ENCODE measurements at regions not wholly inside any gene's neighbourhood (a gene's known extent, or its start where the extent isn't known, plus 50 kb on each side); places are given as distances from the start of the nearest gene placed in this dataset.

DNA sequence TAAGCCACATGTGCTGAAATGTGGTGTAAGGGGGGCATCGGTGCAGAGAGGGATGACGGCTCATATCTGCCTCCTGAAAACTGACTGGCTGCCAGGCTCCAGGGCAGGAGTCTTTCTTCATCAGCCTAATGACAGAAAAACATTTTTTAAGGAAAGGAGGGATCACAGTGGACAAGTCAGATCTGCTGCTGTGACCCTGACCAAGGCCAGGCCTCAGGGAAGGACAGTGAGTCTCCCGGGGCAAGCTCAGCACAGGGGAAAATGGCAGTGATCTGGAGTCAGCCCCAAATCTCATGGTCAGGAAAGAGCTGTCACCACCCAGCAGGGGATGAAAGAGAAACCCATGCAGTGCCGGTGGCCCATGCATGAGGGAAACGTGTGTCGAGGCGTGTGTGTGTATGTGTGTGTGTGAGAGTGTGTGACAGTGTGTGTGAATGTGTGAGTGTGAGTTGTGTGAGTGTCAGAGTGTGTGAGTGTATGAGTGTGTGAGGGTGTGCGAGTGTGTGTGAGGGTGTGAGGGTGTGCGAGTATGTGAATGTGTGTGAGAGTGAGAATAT lies 134.5 kb downstream of the INHBB start:
- no peak overlapping the region for H3K4me3 Mint-ChIP-seq
- H3K36me3 Mint-ChIP-seq (ENCODE audit: low read depth) = no peaks in the 10 kb centered on the region
- ATAC-seq (ENCODE audit: low read depth) (no peak), DNase-seq (no peak)
- CTCF ChIA-PET = no interaction called here
- POLR2A ChIA-PET = no interaction called here
- H3K9me3 Mint-ChIP-seq = no peaks in the 10 kb centered on the region
- H3K27me3 Mint-ChIP-seq = no peaks in the 10 kb centered on the region
- intact Hi-C loops (cut with micrococcal nuclease) = no loop called here
- H3K27ac Mint-ChIP-seq = no peak overlapping the region
- TF ChIP-seq, protein P1, sequence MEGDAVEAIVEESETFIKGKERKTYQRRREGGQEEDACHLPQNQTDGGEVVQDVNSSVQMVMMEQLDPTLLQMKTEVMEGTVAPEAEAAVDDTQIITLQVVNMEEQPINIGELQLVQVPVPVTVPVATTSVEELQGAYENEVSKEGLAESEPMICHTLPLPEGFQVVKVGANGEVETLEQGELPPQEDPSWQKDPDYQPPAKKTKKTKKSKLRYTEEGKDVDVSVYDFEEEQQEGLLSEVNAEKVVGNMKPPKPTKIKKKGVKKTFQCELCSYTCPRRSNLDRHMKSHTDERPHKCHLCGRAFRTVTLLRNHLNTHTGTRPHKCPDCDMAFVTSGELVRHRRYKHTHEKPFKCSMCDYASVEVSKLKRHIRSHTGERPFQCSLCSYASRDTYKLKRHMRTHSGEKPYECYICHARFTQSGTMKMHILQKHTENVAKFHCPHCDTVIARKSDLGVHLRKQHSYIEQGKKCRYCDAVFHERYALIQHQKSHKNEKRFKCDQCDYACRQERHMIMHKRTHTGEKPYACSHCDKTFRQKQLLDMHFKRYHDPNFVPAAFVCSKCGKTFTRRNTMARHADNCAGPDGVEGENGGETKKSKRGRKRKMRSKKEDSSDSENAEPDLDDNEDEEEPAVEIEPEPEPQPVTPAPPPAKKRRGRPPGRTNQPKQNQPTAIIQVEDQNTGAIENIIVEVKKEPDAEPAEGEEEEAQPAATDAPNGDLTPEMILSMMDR (IDR thresholded peaks at IDR 0.05) = no peak
- no peaks in the 10 kb centered on the region for H3K4me1 Mint-ChIP-seq

DNA sequence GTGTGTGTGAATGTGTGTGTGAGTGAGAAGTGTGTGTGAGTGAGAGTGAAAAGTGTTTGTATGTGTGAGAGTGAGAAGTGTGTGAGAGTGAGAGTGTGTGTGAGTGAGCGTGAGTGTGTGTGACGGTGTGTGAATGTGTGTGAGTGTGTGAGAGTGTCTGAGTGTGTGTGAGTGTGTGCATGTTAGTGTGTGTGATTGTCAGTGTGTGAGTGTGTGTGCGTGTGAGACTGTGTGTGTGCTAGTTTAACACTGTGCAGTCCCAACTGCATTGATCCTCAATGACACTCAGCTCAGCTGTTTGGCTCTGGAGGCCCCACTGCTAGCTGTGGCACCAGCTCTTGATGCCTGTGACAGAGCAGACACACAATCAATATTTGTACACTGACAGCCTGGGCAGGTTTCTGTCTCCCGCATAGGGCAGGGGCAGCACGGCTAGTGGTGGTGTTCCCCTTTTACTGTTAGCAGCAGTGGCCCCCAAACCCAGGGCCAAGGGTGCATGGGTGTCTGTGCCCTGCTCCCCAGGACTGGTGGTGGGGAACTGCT lies 135.0 kb downstream of the INHBB start:
- H3K27me3 Mint-ChIP-seq = no peaks in the 10 kb centered on the region
- ATAC-seq (ENCODE audit: low read depth) = no peak
- intact Hi-C loops (cut with micrococcal nuclease) = no loop called here
- no peak for DNase-seq
- H3K36me3 Mint-ChIP-seq (ENCODE audit: low read depth) = no peaks in the 10 kb centered on the region
- H3K4me3 Mint-ChIP-seq = no peak overlapping the region
- no peaks in the 10 kb centered on the region for H3K9me3 Mint-ChIP-seq
- CTCF ChIA-PET = no interaction called here
- no peaks in the 10 kb centered on the region for H3K4me1 Mint-ChIP-seq
- POLR2A ChIA-PET = no interaction called here
- TF ChIP-seq, protein P1 (IDR thresholded peaks at IDR 0.05) = no peak
- H3K27ac Mint-ChIP-seq = no peak overlapping the region

DNA sequence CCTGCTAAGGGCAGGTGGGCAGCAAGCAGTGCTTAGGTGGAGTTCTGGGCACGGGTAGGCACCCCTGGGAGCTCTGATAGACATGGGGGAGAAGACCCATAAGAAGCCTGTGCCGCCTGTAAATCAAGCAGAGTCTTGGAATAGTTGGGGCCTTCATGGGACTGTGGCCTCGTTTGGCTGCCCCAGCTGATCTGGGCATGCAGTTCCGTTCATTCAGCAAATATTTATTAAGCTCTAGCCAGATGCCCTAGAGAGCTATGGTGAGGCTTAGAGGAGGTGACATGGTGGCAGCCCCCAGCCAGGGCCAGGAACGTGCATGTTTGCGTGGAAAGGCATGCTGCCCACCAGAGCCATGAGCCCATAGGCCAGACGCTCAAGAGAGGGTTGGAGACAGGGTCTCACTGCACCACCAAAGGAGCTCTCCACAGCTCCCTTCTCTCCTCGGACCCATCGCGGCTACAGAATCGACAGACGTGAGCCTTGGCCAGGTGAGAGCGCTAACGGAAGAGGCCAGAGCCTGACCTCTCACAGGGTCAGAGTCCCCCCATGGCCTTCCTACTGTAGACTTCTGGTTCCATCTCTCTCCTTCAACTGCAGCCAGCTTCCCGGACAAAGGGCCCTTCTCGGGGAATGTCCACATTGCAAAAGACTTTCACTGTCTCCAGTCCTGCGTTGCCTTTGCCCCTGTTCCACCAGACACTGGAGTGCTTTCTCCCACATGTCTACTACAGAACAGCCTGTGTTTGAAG lies 135.7 kb downstream of the INHBB start:
- no peaks in the 10 kb centered on the region for H3K9me3 Mint-ChIP-seq
- no peaks in the 10 kb centered on the region for H3K36me3 Mint-ChIP-seq (ENCODE audit: low read depth)
- intact Hi-C loops (cut with micrococcal nuclease) = no loop called here
- ATAC-seq (ENCODE audit: low read depth) (no peak), DNase-seq (no peak)
- no peak overlapping the region for H3K27ac Mint-ChIP-seq
- no peaks in the 10 kb centered on the region for H3K4me1 Mint-ChIP-seq
- TF ChIP-seq, protein P1 (IDR thresholded peaks at IDR 0.05) = no peak
- ChIA-PET CTCF (no interaction called here), POLR2A (no interaction called here)
- H3K4me3 Mint-ChIP-seq = no peak overlapping the region
- no peaks in the 10 kb centered on the region for H3K27me3 Mint-ChIP-seq

DNA sequence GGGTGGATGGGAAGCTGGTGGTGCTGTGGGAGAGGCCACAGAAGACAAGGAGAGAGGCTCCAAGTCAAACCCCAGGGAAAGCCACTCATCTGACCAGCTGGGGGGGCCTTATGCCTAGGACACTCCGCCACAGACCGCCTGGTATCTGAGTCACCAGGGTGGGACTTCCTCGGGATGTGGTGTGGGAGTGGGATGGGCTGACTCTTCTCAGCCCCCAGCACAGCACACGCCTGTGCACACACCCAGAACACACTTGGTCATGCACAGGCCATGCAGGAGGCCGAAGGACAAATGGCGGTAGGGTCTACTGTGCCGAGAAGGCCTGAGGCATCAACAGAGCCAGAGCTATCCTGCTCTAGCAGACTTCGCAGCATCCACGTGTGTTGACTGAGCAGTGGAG lies 136.4 kb downstream of the INHBB start:
- H3K36me3 Mint-ChIP-seq (ENCODE audit: low read depth) = no peaks in the 10 kb centered on the region
- H3K27me3 Mint-ChIP-seq = no peaks in the 10 kb centered on the region
- intact Hi-C loops (cut with micrococcal nuclease) = no loop called here
- CTCF ChIA-PET = no interaction called here
- POLR2A ChIA-PET = no interaction called here
- DNase-seq (no peak), ATAC-seq (ENCODE audit: low read depth) (no peak)
- H3K4me3 Mint-ChIP-seq = no peak overlapping the region
- H3K9me3 Mint-ChIP-seq = no peaks in the 10 kb centered on the region
- no peaks in the 10 kb centered on the region for H3K4me1 Mint-ChIP-seq
- H3K27ac Mint-ChIP-seq = no peak overlapping the region
- TF ChIP-seq, protein P1 (IDR thresholded peaks at IDR 0.05) = no peak

DNA sequence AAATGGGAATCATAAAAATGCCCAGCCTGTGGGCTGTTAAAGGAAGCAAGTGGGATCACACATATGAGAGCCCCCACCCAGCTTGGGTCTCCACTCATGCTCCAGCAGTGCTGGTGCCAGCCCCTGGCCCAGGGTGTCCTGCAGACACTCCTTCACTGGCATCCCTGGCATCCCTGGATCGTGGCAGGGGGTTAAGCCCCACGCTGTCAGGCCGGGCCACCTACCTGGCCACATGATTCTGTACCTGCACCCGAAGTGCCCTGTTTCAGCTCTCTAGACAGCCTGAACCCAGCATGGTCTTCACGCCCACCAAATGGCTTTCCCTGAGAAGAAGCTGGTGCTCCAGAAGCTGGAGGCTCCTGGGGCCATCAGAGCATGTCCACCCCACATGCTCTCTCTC lies 137.4 kb downstream of the INHBB start:
- no peak overlapping the region for H3K27ac Mint-ChIP-seq
- no peaks in the 10 kb centered on the region for H3K27me3 Mint-ChIP-seq
- ChIA-PET POLR2A (no interaction called here), CTCF (no interaction called here)
- no peaks in the 10 kb centered on the region for H3K4me1 Mint-ChIP-seq
- intact Hi-C loops (cut with micrococcal nuclease) = no loop called here
- ATAC-seq (ENCODE audit: low read depth) = no peak
- DNase-seq = no peak
- no peaks in the 10 kb centered on the region for H3K9me3 Mint-ChIP-seq
- no peaks in the 10 kb centered on the region for H3K36me3 Mint-ChIP-seq (ENCODE audit: low read depth)
- TF ChIP-seq, protein P1 (IDR thresholded peaks at IDR 0.05) = no peak
- H3K4me3 Mint-ChIP-seq = no peak overlapping the region

Measured in activated B cell treated with CpG ODN at 0.5 μM for 24 hours (primary cell).